Thyroid gland (tissue), 4 donors: ENCODE measurements at regions not wholly inside any gene's neighbourhood (a gene's known extent, or its start where the extent isn't known, plus 50 kb on each side); places are given as distances from the start of the nearest gene placed in this dataset.

Experiments
- POLR2A ChIP-seq, 2 donors: fragments of 450-650 bp; IDR thresholded peaks; one replicate each; pipeline ENCODE4 v1.6.1; 2017; ENCODE audit warnings: antibody characterized with exemption in 2 of 2, mild to moderate bottlenecking in 2 of 2, moderate library complexity in 1 of 2
- TF ChIP-seq, protein P1 (sequence below), 6 experiments: fragments of 200-600 bp in 3 of 6; fragments of 450-650 bp in 3 of 6; sonication (generic) in 3 of 6; IDR thresholded peaks; one replicate each; pipeline ENCODE4 v1.5.1; 2016 to 2019; ENCODE audit warnings: antibody characterized with exemption in 6 of 6, mild to moderate bottlenecking in 2 of 6, inconsistent platforms in 1 of 6, moderate library complexity in 1 of 6

DNA sequence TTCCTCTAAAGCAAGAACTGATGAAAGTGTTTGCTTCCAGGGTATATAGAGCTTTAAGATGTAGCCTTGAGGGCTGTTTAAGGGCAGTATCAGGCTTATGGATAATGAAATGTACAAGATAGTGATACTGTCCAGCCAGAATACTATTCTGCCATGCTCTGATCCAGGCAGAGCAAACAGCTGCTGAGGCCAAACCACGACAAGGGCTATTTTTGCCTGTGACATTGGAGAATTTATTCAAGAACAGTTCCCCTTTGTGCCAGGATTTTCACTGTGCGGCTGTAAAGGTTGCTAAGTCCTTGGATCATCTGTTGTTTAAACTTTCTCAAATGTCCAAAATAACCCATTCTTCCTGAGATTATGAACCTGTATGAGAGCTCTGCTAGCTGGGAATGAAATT is 70.4 kb downstream of the OTP start:
- TF ChIP-seq, protein P1, sequence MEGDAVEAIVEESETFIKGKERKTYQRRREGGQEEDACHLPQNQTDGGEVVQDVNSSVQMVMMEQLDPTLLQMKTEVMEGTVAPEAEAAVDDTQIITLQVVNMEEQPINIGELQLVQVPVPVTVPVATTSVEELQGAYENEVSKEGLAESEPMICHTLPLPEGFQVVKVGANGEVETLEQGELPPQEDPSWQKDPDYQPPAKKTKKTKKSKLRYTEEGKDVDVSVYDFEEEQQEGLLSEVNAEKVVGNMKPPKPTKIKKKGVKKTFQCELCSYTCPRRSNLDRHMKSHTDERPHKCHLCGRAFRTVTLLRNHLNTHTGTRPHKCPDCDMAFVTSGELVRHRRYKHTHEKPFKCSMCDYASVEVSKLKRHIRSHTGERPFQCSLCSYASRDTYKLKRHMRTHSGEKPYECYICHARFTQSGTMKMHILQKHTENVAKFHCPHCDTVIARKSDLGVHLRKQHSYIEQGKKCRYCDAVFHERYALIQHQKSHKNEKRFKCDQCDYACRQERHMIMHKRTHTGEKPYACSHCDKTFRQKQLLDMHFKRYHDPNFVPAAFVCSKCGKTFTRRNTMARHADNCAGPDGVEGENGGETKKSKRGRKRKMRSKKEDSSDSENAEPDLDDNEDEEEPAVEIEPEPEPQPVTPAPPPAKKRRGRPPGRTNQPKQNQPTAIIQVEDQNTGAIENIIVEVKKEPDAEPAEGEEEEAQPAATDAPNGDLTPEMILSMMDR (IDR thresholded peaks at IDR 0.05), result no peak
- no peak for TF ChIP-seq POLR2A (IDR thresholded peaks at IDR 0.05)
